IMR-90 (cell line): ENCODE measurements at regions not wholly inside any gene's neighbourhood (a gene's known extent, or its start where the extent isn't known, plus 50 kb on each side); places are given as distances from the start of the nearest gene placed in this dataset.
"Not testable (repeated sequence)": the region's sequence is repeated elsewhere in the genome, so short reads cannot be mapped to it uniquely, and the experiment has no call there.

Experiments used
- CHD1 ChIP-seq: IDR thresholded peaks from 2 replicates; pipeline ENCODE4 v1.6.1; 2012; ENCODE audit warnings: low read depth, low read length, improper control_type of control experiment
- POLR2A ChIP-seq: IDR thresholded peaks from 2 replicates; pipeline ENCODE4 v1.6.1; 2012; ENCODE audit warnings: mild to moderate bottlenecking, low read depth, low read length
- SMC3 ChIP-seq: fragments of 150-350 bp; IDR thresholded peaks from 2 replicates; pipeline ENCODE4 v1.6.1; 2016; ENCODE audit warnings: low read depth, mild to moderate bottlenecking, antibody characterized with exemption, low read length, moderate library complexity
- TF ChIP-seq, protein P1 (sequence below): conservative IDR thresholded peaks from 2 replicates; pipeline ENCODE4 v1.5.1; 2012; ENCODE audit warnings: mild to moderate bottlenecking, low read depth, low read length, improper control_type of control experiment

DNA sequence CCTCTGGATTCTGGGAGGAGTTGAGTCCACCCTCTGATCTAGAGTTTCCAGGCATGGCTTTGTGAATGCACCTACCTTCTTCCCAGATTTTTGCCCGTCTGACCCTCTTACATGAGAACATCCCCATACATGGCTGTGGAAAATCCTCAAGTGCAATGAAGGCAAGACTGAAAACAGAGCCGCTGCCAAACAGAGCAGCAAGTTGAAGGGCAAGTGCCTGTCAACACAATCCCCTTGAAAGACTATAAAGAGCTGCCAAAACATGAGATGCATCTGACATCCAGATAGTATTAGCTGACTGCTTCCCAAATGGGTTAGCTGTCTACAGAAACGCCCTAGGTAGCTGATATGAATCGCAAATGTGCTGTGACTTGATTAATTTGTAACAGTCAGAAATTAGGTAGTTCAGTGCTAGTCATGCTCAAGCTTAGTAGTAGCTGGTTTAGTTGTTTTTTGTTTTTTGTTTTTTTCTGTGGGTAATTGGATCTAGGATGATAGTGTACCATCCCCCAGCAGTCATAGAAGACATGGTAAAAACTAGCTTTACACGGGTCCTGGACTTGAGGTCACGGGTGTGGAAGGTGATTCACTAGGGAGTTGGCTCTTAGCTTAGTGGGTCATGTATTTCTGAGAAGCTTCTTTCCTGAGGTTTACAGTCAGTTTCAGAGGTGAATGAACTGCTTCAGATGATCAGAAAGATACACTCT is 302.8 kb upstream of the PLGLB1 start:
- TF ChIP-seq, protein P1, sequence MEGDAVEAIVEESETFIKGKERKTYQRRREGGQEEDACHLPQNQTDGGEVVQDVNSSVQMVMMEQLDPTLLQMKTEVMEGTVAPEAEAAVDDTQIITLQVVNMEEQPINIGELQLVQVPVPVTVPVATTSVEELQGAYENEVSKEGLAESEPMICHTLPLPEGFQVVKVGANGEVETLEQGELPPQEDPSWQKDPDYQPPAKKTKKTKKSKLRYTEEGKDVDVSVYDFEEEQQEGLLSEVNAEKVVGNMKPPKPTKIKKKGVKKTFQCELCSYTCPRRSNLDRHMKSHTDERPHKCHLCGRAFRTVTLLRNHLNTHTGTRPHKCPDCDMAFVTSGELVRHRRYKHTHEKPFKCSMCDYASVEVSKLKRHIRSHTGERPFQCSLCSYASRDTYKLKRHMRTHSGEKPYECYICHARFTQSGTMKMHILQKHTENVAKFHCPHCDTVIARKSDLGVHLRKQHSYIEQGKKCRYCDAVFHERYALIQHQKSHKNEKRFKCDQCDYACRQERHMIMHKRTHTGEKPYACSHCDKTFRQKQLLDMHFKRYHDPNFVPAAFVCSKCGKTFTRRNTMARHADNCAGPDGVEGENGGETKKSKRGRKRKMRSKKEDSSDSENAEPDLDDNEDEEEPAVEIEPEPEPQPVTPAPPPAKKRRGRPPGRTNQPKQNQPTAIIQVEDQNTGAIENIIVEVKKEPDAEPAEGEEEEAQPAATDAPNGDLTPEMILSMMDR, result not testable (repeated sequence)
- TF ChIP-seq POLR2A, SMC3, CHD1: not testable (repeated sequence)
